ENCODE measurements at regions not wholly inside any gene's neighbourhood (a gene's known extent, or its start where the extent isn't known, plus 50 kb on each side); places are given as distances from the start of the nearest gene placed in this dataset.

GRCh38 chr14:83023369-83023768, 1489.7 kb upstream of the SEL1L start:
- no peak for TF ChIP-seq EZH2 (IDR thresholded peaks at IDR 0.05; ENCODE audit: insufficient read depth, poor library complexity, severe bottlenecking)
- no peak for TF ChIP-seq EZH2phosphoT487 (IDR thresholded peaks at IDR 0.05; ENCODE audit: insufficient read depth, low read depth)
